ENCODE measurements at regions not wholly inside any gene's neighbourhood (a gene's known extent, or its start where the extent isn't known, plus 50 kb on each side); places are given as distances from the start of the nearest gene placed in this dataset.

GRCh38 chr7:25891591-25891990 is 260.4 kb upstream of the NFE2L3 start:
- H3K4me1 ChIP-seq (ENCODE audit: low read length) = peaks cover 28% of the 10 kb centered on the region
- H3K4me2 ChIP-seq (ENCODE audit: low read length) = no peak overlapping the region
- no peaks in the 10 kb centered on the region for H3K36me3 ChIP-seq (replicated peaks; ENCODE audit: low read depth, low read length)
- H3K27ac ChIP-seq (ENCODE audit: low read length) = no peak overlapping the region
- no peak overlapping the region for H3K9ac ChIP-seq (ENCODE audit: low read length)
- no peaks in the 10 kb centered on the region for H3K9me3 ChIP-seq (ENCODE audit: insufficient read depth, low read length)
- H3K27me3 ChIP-seq (ENCODE audit: low read depth, low read length) = peaks cover 15% of the 10 kb centered on the region
- H3K4me3 ChIP-seq (ENCODE audit: low read length) = no peak overlapping the region
- no peak for TF ChIP-seq EZH2phosphoT487 (IDR thresholded peaks at IDR 0.05; ENCODE audit: low read depth)
- no peak for TF ChIP-seq CTCF (IDR thresholded peaks at IDR 0.05; ENCODE audit: low read depth, low read length)
- H2AFZ ChIP-seq (ENCODE audit: low read depth, low read length) = no peak overlapping the region
- no peaks in the 10 kb centered on the region for H4K20me1 ChIP-seq (ENCODE audit: insufficient read depth, low read length)
- H3K79me2 ChIP-seq (ENCODE audit: low read length) = no peaks in the 10 kb centered on the region

GRCh38 chr7:25893436-25893835 is 258.6 kb upstream of the NFE2L3 start:
- TF ChIP-seq EZH2phosphoT487 (IDR thresholded peaks at IDR 0.05; ENCODE audit: low read depth) (no peak), CTCF (IDR thresholded peaks at IDR 0.05; ENCODE audit: low read depth, low read length) (no peak)
- peaks cover 28% of the 10 kb centered on the region for H3K4me1 ChIP-seq (ENCODE audit: low read length)
- H3K4me3 ChIP-seq (ENCODE audit: low read length) = peak overlapping the region; percentile 76
- H3K27ac ChIP-seq (ENCODE audit: low read length) = no peak overlapping the region
- H3K79me2 ChIP-seq (ENCODE audit: low read length) = no peaks in the 10 kb centered on the region
- peak overlapping the region; percentile 72 for H2AFZ ChIP-seq (ENCODE audit: low read depth, low read length)
- H4K20me1 ChIP-seq (ENCODE audit: insufficient read depth, low read length) = no peaks in the 10 kb centered on the region
- H3K36me3 ChIP-seq (replicated peaks; ENCODE audit: low read depth, low read length) = no peaks in the 10 kb centered on the region
- peak overlapping the region; percentile 100 for H3K4me2 ChIP-seq (ENCODE audit: low read length)
- H3K9ac ChIP-seq (ENCODE audit: low read length) = peak overlapping the region; percentile 71
- no peaks in the 10 kb centered on the region for H3K9me3 ChIP-seq (ENCODE audit: insufficient read depth, low read length)
- H3K27me3 ChIP-seq (ENCODE audit: low read depth, low read length) = peaks cover 15% of the 10 kb centered on the region

- Histone ChIP-seq H3K4me2 (ENCODE audit: low read length) (peak overlapping the region; percentile 100), H2AFZ (ENCODE audit: low read depth, low read length) (peak overlapping the region; percentile 82), H3K9ac (ENCODE audit: low read length) (peak overlapping the region; percentile 71), H3K36me3 (replicated peaks; ENCODE audit: low read depth, low read length) (no peaks in the 10 kb centered on the region), H4K20me1 (ENCODE audit: insufficient read depth, low read length) (no peaks in the 10 kb centered on the region), H3K27ac (ENCODE audit: low read length) (peak overlapping the region; percentile 28; the same call in 1 of the 2 replicates), H3K79me2 (ENCODE audit: low read length) (no peaks in the 10 kb centered on the region), H3K4me3 (ENCODE audit: low read length) (peak overlapping the region; percentile 76), H3K4me1 (ENCODE audit: low read length) (peaks cover 28% of the 10 kb centered on the region), H3K27me3 (ENCODE audit: low read depth, low read length) (peaks cover 15% of the 10 kb centered on the region), H3K9me3 (ENCODE audit: insufficient read depth, low read length) (no peaks in the 10 kb centered on the region)
- TF ChIP-seq CTCF (IDR thresholded peaks at IDR 0.05; ENCODE audit: low read depth, low read length) = no peak
- TF ChIP-seq EZH2phosphoT487 (IDR thresholded peaks at IDR 0.05; ENCODE audit: low read depth) = no peak
These were observed 257.7 kb upstream of the NFE2L3 start for GRCh38 chr7:25894002-25894901.

All from OCI-LY3 (cell line).